Activated T-helper 17 cell treated with anti-CD3 and anti-CD28 coated beads, Interleukin-2, amount 50 U/mL, for 72 hours (primary cell): ENCODE measurements at regions not wholly inside any gene's neighbourhood (a gene's known extent, or its start where the extent isn't known, plus 50 kb on each side); places are given as distances from the start of the nearest gene placed in this dataset.

Experiments
- ATAC-seq: fragments of 150-1000 bp; cut with Tn5 transposase; replicated peaks from 2 replicates; pipeline ENCODE4 v1.10.0; 2021; ENCODE audit warnings: mild to moderate bottlenecking, moderate library complexity
- H3K27ac Mint-ChIP-seq: one replicate; pipeline ENCODE4 v1.8.0; 2022; ENCODE audit warnings: mixed read lengths
- H3K27me3 Mint-ChIP-seq: one replicate; pipeline ENCODE4 v1.8.0; 2022; ENCODE audit warnings: mixed read lengths
- H3K36me3 Mint-ChIP-seq: one replicate; pipeline ENCODE4 v1.8.0; 2022; ENCODE audit warnings: low read depth, mild to moderate bottlenecking, mixed read lengths
- H3K4me1 Mint-ChIP-seq: one replicate; pipeline ENCODE4 v1.8.0; 2022; ENCODE audit warnings: mixed read lengths
- H3K4me3 Mint-ChIP-seq: one replicate; pipeline ENCODE4 v1.8.0; 2022; ENCODE audit warnings: mild to moderate bottlenecking, mixed read lengths
- H3K9me3 Mint-ChIP-seq: one replicate; pipeline ENCODE4 v1.8.0; 2022; ENCODE audit warnings: mixed read lengths

- H3K27ac Mint-ChIP-seq, result no peak overlapping the region
- H3K36me3 Mint-ChIP-seq, result no peaks in the 10 kb centered on the region
- no peaks in the 10 kb centered on the region for H3K27me3 Mint-ChIP-seq
- H3K9me3 Mint-ChIP-seq, result peaks cover 5% of the 10 kb centered on the region
- no peaks in the 10 kb centered on the region for H3K4me1 Mint-ChIP-seq
- no peak for ATAC-seq
- no peak overlapping the region for H3K4me3 Mint-ChIP-seq
Observed at GRCh38 chr2:145609951-145610350, 1090.0 kb upstream of the ZEB2 start.

DNA sequence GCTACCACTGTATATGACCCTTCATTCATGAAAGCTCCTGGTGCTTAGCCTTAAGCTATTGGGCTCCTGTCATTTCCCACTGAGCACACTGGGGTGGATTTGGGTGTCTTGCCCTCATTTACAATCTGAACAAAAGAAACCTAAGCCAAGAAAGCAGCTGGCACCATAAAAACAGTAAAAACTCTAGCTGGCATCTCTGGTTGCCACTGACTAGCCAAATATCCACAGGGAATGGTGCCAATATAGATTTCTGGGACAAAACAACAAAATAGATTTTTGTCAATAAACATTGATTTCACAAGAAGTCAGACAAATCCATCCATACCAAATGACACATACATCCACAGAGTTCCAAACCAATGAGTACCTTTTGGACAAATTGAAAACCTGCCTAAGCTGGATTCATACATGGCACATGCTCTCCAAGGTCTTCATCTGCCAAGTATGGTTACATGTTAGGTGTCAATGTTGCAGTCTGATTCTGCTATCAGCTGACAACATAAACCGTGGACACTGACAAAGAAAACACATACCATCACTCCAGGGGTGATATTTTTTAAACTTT lies 1081.5 kb upstream of the ZEB2 start:
- Mint-ChIP-seq H3K27ac (no peak overlapping the region), H3K9me3 (no peaks in the 10 kb centered on the region), H3K36me3 (no peaks in the 10 kb centered on the region), H3K4me3 (no peak overlapping the region), H3K4me1 (no peaks in the 10 kb centered on the region), H3K27me3 (no peaks in the 10 kb centered on the region)
- ATAC-seq, result no peak

DNA sequence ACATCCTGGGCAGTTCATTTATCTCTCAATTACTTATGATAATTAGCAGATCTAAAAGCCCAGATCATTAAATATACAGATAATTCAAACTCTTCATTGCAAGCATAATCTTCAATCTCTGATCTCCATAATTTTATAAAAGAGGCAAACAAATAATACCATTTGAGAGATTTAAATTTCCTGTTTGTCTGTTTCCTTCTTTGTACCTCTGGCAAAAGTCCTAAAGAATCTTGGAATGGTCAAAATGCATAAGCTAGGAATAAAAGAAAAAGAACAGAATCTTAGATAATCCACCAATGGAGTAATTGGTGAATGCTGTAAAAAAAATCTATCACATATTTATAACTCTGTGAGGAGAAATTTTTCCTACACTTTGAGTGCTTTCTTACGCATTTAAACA lies 1080.9 kb upstream of the ZEB2 start:
- Mint-ChIP-seq H3K9me3 (no peaks in the 10 kb centered on the region), H3K36me3 (no peaks in the 10 kb centered on the region), H3K4me3 (no peak overlapping the region), H3K4me1 (no peaks in the 10 kb centered on the region), H3K27me3 (no peaks in the 10 kb centered on the region), H3K27ac (no peak overlapping the region)
- ATAC-seq, result no peak

DNA sequence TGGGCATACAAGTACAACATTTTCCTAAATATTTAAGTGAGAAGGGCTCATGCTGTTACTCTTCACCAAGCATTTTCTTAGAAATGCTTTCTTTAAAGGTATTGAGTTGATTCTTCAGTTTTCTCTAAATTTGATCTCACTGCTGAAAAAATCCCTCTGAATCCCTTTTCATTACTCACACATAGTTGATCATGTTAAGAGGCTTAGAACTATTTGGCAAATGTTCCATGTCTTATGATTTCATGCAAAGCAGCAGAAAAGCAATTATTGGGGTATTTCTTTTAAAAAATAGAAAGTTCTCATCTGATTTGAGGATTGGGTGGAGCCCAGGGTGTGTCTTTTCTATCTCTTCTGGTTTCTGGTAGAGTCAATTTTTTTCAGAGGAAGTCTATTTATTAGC lies 1079.8 kb upstream of the ZEB2 start:
- Mint-ChIP-seq H3K27me3 (no peaks in the 10 kb centered on the region), H3K9me3 (no peaks in the 10 kb centered on the region), H3K27ac (no peak overlapping the region), H3K4me1 (no peaks in the 10 kb centered on the region), H3K36me3 (no peaks in the 10 kb centered on the region), H3K4me3 (no peak overlapping the region)
- no peak for ATAC-seq

DNA sequence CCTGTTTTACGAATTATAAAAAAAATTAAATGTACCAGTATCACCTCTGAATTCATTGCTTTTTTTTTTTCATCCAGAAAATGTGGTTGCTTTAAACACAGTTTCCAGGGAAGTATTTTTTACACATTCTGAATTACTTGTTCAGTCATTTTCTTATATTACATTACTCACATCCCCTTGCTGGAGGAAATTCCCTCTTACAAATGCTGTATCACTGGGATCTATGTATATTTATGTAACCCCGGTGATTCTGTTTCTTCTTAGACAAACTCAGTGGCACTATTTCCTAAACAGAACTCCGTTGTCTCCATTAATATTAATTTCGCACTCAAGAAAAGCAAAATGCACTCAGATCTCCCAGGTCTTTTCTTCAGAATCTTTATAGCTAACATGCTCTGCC lies 1078.5 kb upstream of the ZEB2 start:
- H3K27me3 Mint-ChIP-seq, result no peaks in the 10 kb centered on the region
- no peaks in the 10 kb centered on the region for H3K9me3 Mint-ChIP-seq
- H3K36me3 Mint-ChIP-seq, result no peaks in the 10 kb centered on the region
- H3K4me1 Mint-ChIP-seq, result no peaks in the 10 kb centered on the region
- H3K4me3 Mint-ChIP-seq, result no peak overlapping the region
- ATAC-seq, result no peak
- H3K27ac Mint-ChIP-seq, result no peak overlapping the region

GRCh38 chr2:145597809-145598208 lies 1077.9 kb upstream of the ZEB2 start:
- no peaks in the 10 kb centered on the region for H3K9me3 Mint-ChIP-seq
- H3K36me3 Mint-ChIP-seq, result no peaks in the 10 kb centered on the region
- H3K4me1 Mint-ChIP-seq, result no peaks in the 10 kb centered on the region
- no peak overlapping the region for H3K27ac Mint-ChIP-seq
- no peak overlapping the region for H3K4me3 Mint-ChIP-seq
- no peak for ATAC-seq
- H3K27me3 Mint-ChIP-seq, result no peaks in the 10 kb centered on the region

GRCh38 chr2:145597006-145597405 lies 1077.1 kb upstream of the ZEB2 start:
- no peaks in the 10 kb centered on the region for H3K36me3 Mint-ChIP-seq
- no peaks in the 10 kb centered on the region for H3K9me3 Mint-ChIP-seq
- no peak for ATAC-seq
- no peaks in the 10 kb centered on the region for H3K4me1 Mint-ChIP-seq
- H3K27ac Mint-ChIP-seq, result no peak overlapping the region
- H3K4me3 Mint-ChIP-seq, result no peak overlapping the region
- H3K27me3 Mint-ChIP-seq, result no peaks in the 10 kb centered on the region

DNA sequence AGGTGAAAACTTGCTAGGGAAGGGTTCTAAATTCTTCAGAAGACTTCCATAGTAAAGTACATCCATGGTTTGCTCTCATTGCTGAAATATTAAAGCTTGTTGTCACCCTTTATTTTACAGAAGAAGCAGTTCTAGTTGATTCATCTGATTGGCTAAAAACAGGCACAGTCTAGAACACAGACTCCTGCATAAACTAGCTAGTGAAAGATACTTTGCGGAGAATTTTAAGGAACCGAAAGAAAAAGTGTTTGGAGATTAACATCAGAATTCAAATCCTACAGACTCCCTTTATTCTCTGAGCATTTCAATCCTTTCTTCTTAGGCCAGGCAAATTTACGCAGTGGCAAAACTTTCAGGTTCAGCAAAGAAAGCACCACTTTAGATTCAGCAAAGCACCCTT lies 1076.5 kb upstream of the ZEB2 start:
- no peaks in the 10 kb centered on the region for H3K27me3 Mint-ChIP-seq
- H3K4me1 Mint-ChIP-seq, result no peaks in the 10 kb centered on the region
- H3K27ac Mint-ChIP-seq, result no peak overlapping the region
- H3K36me3 Mint-ChIP-seq, result no peaks in the 10 kb centered on the region
- no peak overlapping the region for H3K4me3 Mint-ChIP-seq
- no peak for ATAC-seq
- no peaks in the 10 kb centered on the region for H3K9me3 Mint-ChIP-seq

DNA sequence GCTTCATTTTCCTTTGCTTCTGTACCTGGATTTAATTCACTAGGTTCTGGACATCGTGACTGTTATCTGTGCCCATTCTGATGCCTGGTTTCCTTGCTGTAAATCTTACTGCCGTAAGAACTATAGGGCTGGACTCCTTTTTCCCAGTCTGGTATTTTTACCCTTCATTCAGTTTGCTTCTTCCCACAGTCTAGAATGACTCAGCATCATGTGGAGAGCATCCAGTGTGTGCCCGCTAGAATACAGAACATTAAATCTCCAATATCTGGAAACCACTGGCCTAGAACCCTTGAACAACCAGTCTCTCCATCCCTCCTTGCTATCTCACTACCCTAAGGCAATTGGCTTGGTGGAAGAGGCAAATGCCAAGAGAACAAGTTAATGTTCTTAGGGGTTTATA lies 1075.4 kb upstream of the ZEB2 start:
- Mint-ChIP-seq H3K27ac (no peak overlapping the region), H3K27me3 (no peaks in the 10 kb centered on the region), H3K36me3 (no peaks in the 10 kb centered on the region), H3K4me3 (no peak overlapping the region), H3K9me3 (no peaks in the 10 kb centered on the region), H3K4me1 (no peaks in the 10 kb centered on the region)
- ATAC-seq, result no peak

GRCh38 chr2:145593991-145594614 lies 1074.2 kb upstream of the ZEB2 start:
- Mint-ChIP-seq H3K9me3 (no peaks in the 10 kb centered on the region), H3K27ac (no peak overlapping the region), H3K4me3 (no peak overlapping the region), H3K36me3 (no peaks in the 10 kb centered on the region), H3K27me3 (no peaks in the 10 kb centered on the region), H3K4me1 (no peaks in the 10 kb centered on the region)
- no peak for ATAC-seq

- H3K27ac Mint-ChIP-seq, result no peak overlapping the region
- no peak for ATAC-seq
- no peaks in the 10 kb centered on the region for H3K4me1 Mint-ChIP-seq
Observed at GRCh38 chr2:145593280-145593679, 1073.4 kb upstream of the ZEB2 start.

GRCh38 chr2:145592361-145592760 lies 1072.4 kb upstream of the ZEB2 start:
- no peaks in the 10 kb centered on the region for H3K4me1 Mint-ChIP-seq
- no peak overlapping the region for H3K4me3 Mint-ChIP-seq
- no peaks in the 10 kb centered on the region for H3K27me3 Mint-ChIP-seq
- ATAC-seq, result no peak
- no peak overlapping the region for H3K27ac Mint-ChIP-seq
- no peaks in the 10 kb centered on the region for H3K9me3 Mint-ChIP-seq
- no peaks in the 10 kb centered on the region for H3K36me3 Mint-ChIP-seq

More at GRCh38 chr2:145593280-145593679, 1073.4 kb upstream of the ZEB2 start:
- Mint-ChIP-seq H3K9me3 (no peaks in the 10 kb centered on the region), H3K4me3 (no peak overlapping the region), H3K27me3 (no peaks in the 10 kb centered on the region), H3K36me3 (no peaks in the 10 kb centered on the region)

GRCh38 chr2:145591109-145591809 lies 1071.3 kb upstream of the ZEB2 start:
- Mint-ChIP-seq H3K9me3 (no peaks in the 10 kb centered on the region), H3K4me3 (no peak overlapping the region), H3K36me3 (no peaks in the 10 kb centered on the region), H3K27ac (no peak overlapping the region), H3K4me1 (no peaks in the 10 kb centered on the region), H3K27me3 (no peaks in the 10 kb centered on the region)
- ATAC-seq, result no peak

- Mint-ChIP-seq H3K27me3 (no peaks in the 10 kb centered on the region), H3K4me3 (no peak overlapping the region), H3K36me3 (no peaks in the 10 kb centered on the region), H3K9me3 (no peaks in the 10 kb centered on the region), H3K27ac (no peak overlapping the region), H3K4me1 (no peaks in the 10 kb centered on the region)
- no peak for ATAC-seq
Observed at GRCh38 chr2:145587922-145588321, 1068.0 kb upstream of the ZEB2 start.

- Mint-ChIP-seq H3K4me1 (no peaks in the 10 kb centered on the region), H3K27ac (no peak overlapping the region), H3K27me3 (no peaks in the 10 kb centered on the region), H3K9me3 (peaks cover 4% of the 10 kb centered on the region), H3K4me3 (no peak overlapping the region), H3K36me3 (no peaks in the 10 kb centered on the region)
- ATAC-seq, result no peak
Observed at GRCh38 chr2:145584353-145584752, 1064.4 kb upstream of the ZEB2 start.
